Activated CD8-positive, alpha-beta T cell treated with anti-CD3 and anti-CD28 coated beads for 36 hours (primary cell): ENCODE measurements at regions not wholly inside any gene's neighbourhood (a gene's known extent, or its start where the extent isn't known, plus 50 kb on each side); places are given as distances from the start of the nearest gene placed in this dataset.
"Not testable (repeated sequence)": the region's sequence is repeated elsewhere in the genome, so short reads cannot be mapped to it uniquely, and the experiment has no call there.

Experiments used
- ATAC-seq: fragments of 200-7000 bp; cut with Tn5 transposase; one replicate; pipeline ENCODE4 v1.10.0; 2021; ENCODE audit warnings: mild to moderate bottlenecking, moderate library complexity
- CTCF ChIA-PET: fragments of 350-600 bp; sonication (Branson Sonifier 250); formaldehyde crosslinking; loops from one replicate; lab custom pipeline; 2021; ENCODE audit warnings: antibody characterized with exemption; lab: Charles Lee
- POLR2A ChIA-PET: fragments of 350-600 bp; sonication (Branson Sonifier 250); formaldehyde crosslinking; loops from one replicate; lab custom pipeline; 2021; ENCODE audit warnings: antibody characterized with exemption; lab: Charles Lee
- DNase-seq: peaks from one replicate; pipeline ENCODE4 v3.0.0-alpha.2; 2020
- H3K27ac Mint-ChIP-seq: one replicate; pipeline ENCODE4 v1.8.0; 2021; ENCODE audit warnings: mild to moderate bottlenecking, mixed read lengths
- H3K27me3 Mint-ChIP-seq: one replicate; pipeline ENCODE4 v1.8.0; 2021; ENCODE audit warnings: mixed read lengths
- H3K36me3 Mint-ChIP-seq: one replicate; pipeline ENCODE4 v1.8.0; 2021; ENCODE audit warnings: low read depth, mixed read lengths
- H3K4me1 Mint-ChIP-seq: one replicate; pipeline ENCODE4 v1.8.0; 2021; ENCODE audit warnings: low read depth, mixed read lengths
- H3K4me3 Mint-ChIP-seq: one replicate; pipeline ENCODE4 v1.8.0; 2021; ENCODE audit warnings: mild to moderate bottlenecking, moderate library complexity, mixed read lengths
- H3K9me3 Mint-ChIP-seq: one replicate; pipeline ENCODE4 v1.8.0; 2021; ENCODE audit warnings: mixed read lengths
- intact Hi-C: fragments of 100-400 bp; cut with micrococcal nuclease; formaldehyde crosslinking; loops from one replicate; pipeline ENCODE4 v1.10.0; 2022
- TF ChIP-seq, protein P1 (sequence below): fragments of 200-600 bp; IDR thresholded peaks from one replicate; pipeline ENCODE4 v1.8.0; 2022; ENCODE audit warnings: antibody characterized with exemption, mild to moderate bottlenecking

GRCh38 chr7:150028344-150029012 is 154.7 kb downstream of the ATP6V0E2 start:
- ATAC-seq, H3K27me3 Mint-ChIP-seq, H3K36me3 Mint-ChIP-seq, intact Hi-C loops, POLR2A ChIA-PET, DNase-seq, CTCF ChIA-PET, H3K9me3 Mint-ChIP-seq, H3K4me1 Mint-ChIP-seq, H3K27ac Mint-ChIP-seq, H3K4me3 Mint-ChIP-seq: not testable (repeated sequence)

DNA sequence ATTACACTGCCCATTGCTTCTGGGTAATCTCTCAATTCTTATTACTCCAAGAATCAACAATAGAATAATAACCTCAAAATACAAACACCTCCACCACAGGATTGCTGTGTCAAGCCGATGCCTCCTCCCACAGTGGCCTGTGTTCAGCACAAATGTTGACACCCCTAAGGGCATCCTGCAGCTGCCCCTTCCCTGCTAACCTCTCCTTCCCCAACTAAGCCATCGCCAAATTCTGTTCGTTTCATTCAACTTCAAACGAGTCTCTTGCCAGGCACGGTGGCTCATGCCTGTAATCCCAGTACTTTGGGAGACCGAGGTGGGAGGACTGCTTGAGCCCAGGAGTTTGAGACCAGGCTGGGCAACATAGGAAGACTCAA is 155.2 kb downstream of the ATP6V0E2 start:
- CTCF ChIA-PET, ATAC-seq, H3K4me1 Mint-ChIP-seq, H3K27ac Mint-ChIP-seq, H3K27me3 Mint-ChIP-seq, H3K36me3 Mint-ChIP-seq, intact Hi-C loops, H3K9me3 Mint-ChIP-seq, DNase-seq, POLR2A ChIA-PET, H3K4me3 Mint-ChIP-seq: not testable (repeated sequence)

GRCh38 chr7:150031733-150032132 is 158.0 kb downstream of the ATP6V0E2 start:
- H3K9me3 Mint-ChIP-seq, CTCF ChIA-PET, POLR2A ChIA-PET, DNase-seq, H3K4me3 Mint-ChIP-seq, ATAC-seq, H3K27me3 Mint-ChIP-seq, H3K27ac Mint-ChIP-seq, H3K36me3 Mint-ChIP-seq, H3K4me1 Mint-ChIP-seq, intact Hi-C loops: not testable (repeated sequence)

DNA sequence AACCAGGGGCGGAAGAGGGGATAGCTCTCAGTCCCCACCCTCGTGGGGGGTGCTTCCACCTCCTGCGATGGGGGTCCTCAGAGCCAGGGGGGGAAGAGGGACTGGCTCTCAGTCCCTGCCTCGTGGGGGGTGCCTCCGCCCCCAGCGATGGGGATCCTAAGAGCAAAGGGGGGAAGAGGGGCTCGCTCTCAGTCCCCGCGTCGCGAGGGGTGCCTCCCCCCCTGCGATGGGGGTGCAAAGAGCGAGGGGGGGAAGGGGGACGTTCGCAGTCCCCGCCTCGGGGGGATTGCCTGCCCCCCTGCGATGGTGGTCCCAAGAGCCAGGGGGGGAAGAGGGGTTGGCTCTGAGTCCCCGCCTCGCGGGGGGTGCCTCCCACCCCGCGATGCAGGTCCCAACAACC is 159.9 kb downstream of the ATP6V0E2 start:
- H3K4me1 Mint-ChIP-seq, CTCF ChIA-PET, DNase-seq, H3K27ac Mint-ChIP-seq, POLR2A ChIA-PET, ATAC-seq, intact Hi-C loops, H3K36me3 Mint-ChIP-seq, H3K27me3 Mint-ChIP-seq, H3K9me3 Mint-ChIP-seq, H3K4me3 Mint-ChIP-seq: not testable (repeated sequence)

DNA sequence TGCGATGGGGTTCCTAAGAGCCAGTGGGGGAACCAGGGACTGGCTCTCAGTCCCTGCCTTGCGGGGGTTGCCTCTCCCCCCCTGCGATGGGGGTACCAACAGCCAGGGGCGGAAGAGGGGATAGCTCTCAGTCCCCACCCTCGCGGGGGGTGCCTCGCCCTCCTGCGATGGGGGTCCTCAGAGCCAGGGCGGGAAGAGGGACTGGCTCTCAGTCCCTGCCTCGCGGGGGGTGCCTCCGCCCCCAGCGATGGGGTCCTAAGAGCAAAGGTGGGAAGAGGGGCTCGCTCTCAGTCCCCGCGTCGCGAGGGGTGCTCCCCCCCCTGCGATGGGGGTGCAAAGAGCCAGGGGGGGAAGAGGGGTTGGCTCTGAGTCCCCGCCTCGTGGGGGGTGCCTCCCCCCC is 162.0 kb downstream of the ATP6V0E2 start:
- ATAC-seq, intact Hi-C loops, H3K36me3 Mint-ChIP-seq: not testable (repeated sequence)

DNA sequence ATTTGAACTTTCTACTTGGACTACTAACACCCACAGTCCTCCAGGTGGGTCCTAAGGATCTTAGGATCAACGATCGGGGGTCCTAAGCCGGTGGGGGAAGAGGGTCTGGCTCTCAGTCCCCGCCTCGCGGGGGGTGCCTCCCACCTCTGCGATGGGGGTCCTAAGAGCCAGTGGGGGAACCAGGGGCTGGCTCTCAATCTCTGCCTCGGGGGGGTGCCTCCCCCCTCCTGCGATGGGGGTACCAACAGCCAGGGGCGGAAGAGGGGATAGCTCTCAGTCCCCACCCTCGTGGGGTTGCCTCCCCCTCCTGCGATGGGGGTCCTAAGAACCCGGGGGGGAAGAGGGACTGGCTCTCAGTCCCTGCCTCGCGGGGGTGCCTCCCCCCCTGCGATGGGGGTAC is 165.3 kb downstream of the ATP6V0E2 start:
- H3K27ac Mint-ChIP-seq, intact Hi-C loops, H3K4me1 Mint-ChIP-seq, POLR2A ChIA-PET, ATAC-seq, H3K4me3 Mint-ChIP-seq, H3K27me3 Mint-ChIP-seq, H3K36me3 Mint-ChIP-seq, DNase-seq, CTCF ChIA-PET, H3K9me3 Mint-ChIP-seq: not testable (repeated sequence)

More for the DNA sequence above, 162.0 kb downstream of the ATP6V0E2 start:
- POLR2A ChIA-PET, H3K4me3 Mint-ChIP-seq, CTCF ChIA-PET, H3K27ac Mint-ChIP-seq, H3K9me3 Mint-ChIP-seq, H3K27me3 Mint-ChIP-seq, H3K4me1 Mint-ChIP-seq, DNase-seq: not testable (repeated sequence)

- intact Hi-C loops: not testable (repeated sequence)
Observed at GRCh38 chr7:150042281-150042680, 168.5 kb downstream of the ATP6V0E2 start.

GRCh38 chr7:150044771-150045170 is 171.0 kb downstream of the ATP6V0E2 start:
- CTCF ChIA-PET: interaction anchor here (0.7 kb wide), 1 partner anchor 183 kb away, joined by 3 read pairs; no protein-coding TSS in a partner anchor
- POLR2A ChIA-PET, intact Hi-C loops, H3K27ac Mint-ChIP-seq, ATAC-seq, H3K36me3 Mint-ChIP-seq, H3K4me1 Mint-ChIP-seq, H3K9me3 Mint-ChIP-seq, H3K4me3 Mint-ChIP-seq: not testable (repeated sequence)
- peaks cover 20% of the 10 kb centered on the region for H3K27me3 Mint-ChIP-seq
- DNase-seq: peak; percentile 51

More at GRCh38 chr7:150042281-150042680, 168.5 kb downstream of the ATP6V0E2 start:
- H3K4me3 Mint-ChIP-seq, H3K27ac Mint-ChIP-seq, CTCF ChIA-PET, DNase-seq, POLR2A ChIA-PET, H3K9me3 Mint-ChIP-seq, ATAC-seq, H3K4me1 Mint-ChIP-seq, H3K36me3 Mint-ChIP-seq: not testable (repeated sequence)
- H3K27me3 Mint-ChIP-seq: peaks cover 14% of the 10 kb centered on the region

GRCh38 chr7:150045596-150045995 is 171.8 kb downstream of the ATP6V0E2 start:
- intact Hi-C loops, H3K4me3 Mint-ChIP-seq, H3K4me1 Mint-ChIP-seq, H3K9me3 Mint-ChIP-seq, POLR2A ChIA-PET, DNase-seq, H3K36me3 Mint-ChIP-seq, H3K27ac Mint-ChIP-seq, CTCF ChIA-PET, ATAC-seq: not testable (repeated sequence)
- H3K27me3 Mint-ChIP-seq: peaks cover 20% of the 10 kb centered on the region
- TF ChIP-seq, protein P1, sequence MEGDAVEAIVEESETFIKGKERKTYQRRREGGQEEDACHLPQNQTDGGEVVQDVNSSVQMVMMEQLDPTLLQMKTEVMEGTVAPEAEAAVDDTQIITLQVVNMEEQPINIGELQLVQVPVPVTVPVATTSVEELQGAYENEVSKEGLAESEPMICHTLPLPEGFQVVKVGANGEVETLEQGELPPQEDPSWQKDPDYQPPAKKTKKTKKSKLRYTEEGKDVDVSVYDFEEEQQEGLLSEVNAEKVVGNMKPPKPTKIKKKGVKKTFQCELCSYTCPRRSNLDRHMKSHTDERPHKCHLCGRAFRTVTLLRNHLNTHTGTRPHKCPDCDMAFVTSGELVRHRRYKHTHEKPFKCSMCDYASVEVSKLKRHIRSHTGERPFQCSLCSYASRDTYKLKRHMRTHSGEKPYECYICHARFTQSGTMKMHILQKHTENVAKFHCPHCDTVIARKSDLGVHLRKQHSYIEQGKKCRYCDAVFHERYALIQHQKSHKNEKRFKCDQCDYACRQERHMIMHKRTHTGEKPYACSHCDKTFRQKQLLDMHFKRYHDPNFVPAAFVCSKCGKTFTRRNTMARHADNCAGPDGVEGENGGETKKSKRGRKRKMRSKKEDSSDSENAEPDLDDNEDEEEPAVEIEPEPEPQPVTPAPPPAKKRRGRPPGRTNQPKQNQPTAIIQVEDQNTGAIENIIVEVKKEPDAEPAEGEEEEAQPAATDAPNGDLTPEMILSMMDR: peak; percentile 29

DNA sequence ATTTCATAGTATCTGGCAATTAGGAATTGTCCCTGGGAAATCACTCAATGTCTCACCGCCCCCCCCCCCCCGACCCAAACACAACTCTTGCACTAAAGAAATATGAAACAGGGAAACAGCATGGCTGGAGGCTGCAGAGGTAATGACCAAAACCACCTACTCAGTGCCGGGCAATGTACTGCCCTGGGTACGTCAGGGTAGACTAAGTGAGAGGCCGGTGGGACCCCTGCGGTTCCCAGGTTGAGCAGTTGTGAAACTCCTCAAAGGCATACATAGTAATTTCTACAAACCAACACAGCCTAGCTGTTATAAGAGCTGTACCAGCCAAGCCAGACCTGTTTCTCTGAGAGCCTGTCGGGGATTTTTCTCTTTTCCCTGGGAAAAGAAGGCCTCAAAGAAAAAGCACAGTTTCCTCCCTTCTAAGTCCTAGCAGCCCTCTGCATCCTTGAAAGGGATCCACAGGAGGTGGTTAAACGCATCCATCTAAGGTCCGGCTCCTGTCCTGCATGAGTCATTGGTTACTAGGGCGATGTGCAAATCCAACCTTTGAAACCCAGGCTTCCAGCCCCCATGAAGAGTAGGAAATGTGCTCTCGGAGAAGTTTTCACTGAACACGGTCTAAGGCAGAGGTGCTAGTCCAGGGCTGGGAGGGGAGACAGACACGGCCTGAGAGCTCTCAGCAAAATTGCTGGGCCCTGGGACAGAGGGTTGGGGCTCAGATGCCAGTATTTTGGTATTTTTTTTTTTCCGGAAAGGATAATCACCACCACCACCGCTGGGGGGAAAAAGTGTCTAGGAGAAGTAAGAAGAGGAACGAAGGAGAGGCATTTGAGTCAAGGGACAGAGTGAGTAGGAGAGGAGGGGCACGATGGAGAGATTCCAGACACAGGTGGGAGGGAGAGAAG is 172.8 kb downstream of the ATP6V0E2 start:
- intact Hi-C loops, POLR2A ChIA-PET, ATAC-seq, H3K9me3 Mint-ChIP-seq, DNase-seq, H3K36me3 Mint-ChIP-seq, H3K27ac Mint-ChIP-seq, H3K4me1 Mint-ChIP-seq, CTCF ChIA-PET: not testable (repeated sequence)
- Mint-ChIP-seq H3K4me3 (peak overlapping the region; percentile 56), H3K27me3 (peaks cover 18% of the 10 kb centered on the region)

DNA sequence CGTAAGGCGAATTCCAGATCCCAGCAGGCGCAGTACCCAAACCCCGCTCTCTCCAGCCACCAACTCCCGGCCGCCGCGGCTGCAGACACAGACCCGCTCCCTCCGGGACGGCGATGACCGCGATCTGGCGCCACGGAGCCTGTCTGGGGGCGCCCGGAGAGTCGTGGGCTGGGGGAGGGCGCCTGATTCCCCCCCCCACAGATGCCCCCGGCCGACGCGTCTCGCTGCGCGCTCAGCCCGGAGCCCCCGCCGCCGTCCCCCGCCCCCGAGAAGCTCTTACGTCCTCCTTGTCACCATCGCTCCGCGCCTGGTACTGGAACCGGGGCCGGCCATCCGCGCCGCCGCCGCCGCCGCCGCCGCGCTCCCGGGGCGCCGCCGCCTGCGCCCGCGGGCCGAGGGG is 173.6 kb downstream of the ATP6V0E2 start:
- POLR2A ChIA-PET, intact Hi-C loops, CTCF ChIA-PET, ATAC-seq, H3K36me3 Mint-ChIP-seq, H3K27ac Mint-ChIP-seq, H3K9me3 Mint-ChIP-seq: not testable (repeated sequence)
- peak; percentile 37 for DNase-seq
- Mint-ChIP-seq H3K4me1 (peaks cover 12% of the 10 kb centered on the region), H3K4me3 (peak overlapping the region; percentile 56), H3K27me3 (peaks cover 18% of the 10 kb centered on the region)
